Left lung (tissue), 4 donors: ENCODE measurements at regions not wholly inside any gene's neighbourhood (a gene's known extent, or its start where the extent isn't known, plus 50 kb on each side); places are given as distances from the start of the nearest gene placed in this dataset.

Experiments used
- ATAC-seq: fragments of 200-7000 bp; cut with Tn5 transposase; one replicate; pipeline ENCODE4 v1.9.1; 2020; ENCODE audit warnings: moderate library complexity
- DNase-seq, 4 donors: peaks; one replicate each; pipeline ENCODE4 v3.0.0-alpha.2; 2013 to 2020
- H3K27ac ChIP-seq, 2 donors: fragments of 200-600 bp; sonication (generic) in 1 of 2; one replicate each; pipeline versions ENCODE4 v1.5.0 to v1.8.0; 2020 to 2021
- H3K27me3 ChIP-seq, 2 donors: fragments of 200-600 bp; sonication (generic) in 1 of 2; one replicate each; pipeline versions ENCODE4 v1.5.0 to v1.8.0; 2020 to 2021
- H3K36me3 ChIP-seq, 2 donors: fragments of 200-600 bp; sonication (generic) in 1 of 2; one replicate each; pipeline versions ENCODE4 v1.5.0 to v1.8.0; 2020 to 2021
- H3K4me1 ChIP-seq, 2 donors: fragments of 200-600 bp; one replicate each; pipeline ENCODE4 v1.8.0; 2021
- H3K4me3 ChIP-seq, 2 donors: fragments of 200-600 bp; sonication (generic) in 1 of 2; one replicate each; pipeline versions ENCODE4 v1.5.0 to v1.8.0; 2020 to 2021; ENCODE audit warnings: mild to moderate bottlenecking in 1 of 2
- H3K9me3 ChIP-seq, 2 donors: fragments of 200-600 bp; sonication (generic) in 1 of 2; one replicate each; pipeline versions ENCODE4 v1.5.0 to v1.8.0; 2020 to 2021
- CTCF ChIP-seq, 2 donors: fragments of 200-600 bp; sonication (generic) in 1 of 2; IDR thresholded peaks; one replicate each; pipeline versions ENCODE4 v1.5.0 to v1.8.0; 2021; ENCODE audit warnings: antibody characterized with exemption in 2 of 2
- intact Hi-C, 2 donors: fragments of 100-400 bp; cut with DNase I; formaldehyde crosslinking; loops; one replicate each; pipeline versions ENCODE4 v1.11.2 to v1.14.2; 2022
- donor health status: DM: no; HTN: yes; CAD: no.
- donor health status: DM: no; HTN: no; CAD: no.

DNA sequence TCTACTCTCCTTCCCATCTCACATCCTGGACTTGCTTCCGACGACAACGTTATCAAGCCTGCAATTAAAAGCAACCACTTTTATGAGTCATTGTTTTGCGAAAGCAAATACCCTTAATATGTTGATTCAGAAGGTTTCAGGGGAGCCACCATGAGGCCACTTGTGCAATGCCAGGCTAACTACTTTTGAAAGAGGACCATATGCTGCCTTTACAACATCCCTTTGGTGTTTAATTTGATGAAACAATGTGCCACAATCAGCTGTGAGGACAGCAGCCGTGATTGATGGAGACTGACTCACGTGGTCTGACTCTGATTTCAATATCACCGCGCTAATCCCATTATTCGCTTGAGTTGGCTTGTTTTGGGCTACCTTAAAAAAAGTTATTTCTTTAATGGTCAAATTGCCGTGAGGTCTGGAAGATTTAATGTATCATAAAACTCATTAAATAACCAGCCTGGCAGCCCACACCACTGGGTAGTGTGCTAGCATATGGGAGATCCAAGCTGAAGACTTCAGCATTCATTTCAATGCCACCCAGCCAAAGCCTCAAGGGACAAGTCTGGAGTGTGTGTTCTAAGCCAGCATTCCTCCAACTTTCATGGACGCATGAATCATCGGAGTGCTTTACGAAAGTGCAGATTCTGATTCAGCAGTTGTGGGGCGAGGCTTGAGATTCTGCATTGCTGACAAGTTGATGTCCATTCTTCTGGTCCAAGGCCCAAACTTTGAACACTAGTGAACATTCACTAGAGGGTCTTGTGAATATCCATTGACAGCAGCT, 73.3 kb upstream of the PAXBP1 start:
- no peak for TF ChIP-seq CTCF (IDR thresholded peaks at IDR 0.05)
- Histone ChIP-seq H3K4me3 (no peak overlapping the region), H3K27me3 (peaks cover 5% of the 10 kb centered on the region in 2 donors), H3K27ac (no peak overlapping the region), H3K4me1 (no peaks in the 10 kb centered on the region), H3K36me3 (no peaks in the 10 kb centered on the region), H3K9me3 (no peaks in the 10 kb centered on the region)
- intact Hi-C loops, result loop anchor here in 1 of 2 donors (10.0 kb wide), 1 partner anchor 280 kb away; no protein-coding TSS in a partner anchor
- DNase-seq, result no peak
- peak; percentile 62 for ATAC-seq

DNA sequence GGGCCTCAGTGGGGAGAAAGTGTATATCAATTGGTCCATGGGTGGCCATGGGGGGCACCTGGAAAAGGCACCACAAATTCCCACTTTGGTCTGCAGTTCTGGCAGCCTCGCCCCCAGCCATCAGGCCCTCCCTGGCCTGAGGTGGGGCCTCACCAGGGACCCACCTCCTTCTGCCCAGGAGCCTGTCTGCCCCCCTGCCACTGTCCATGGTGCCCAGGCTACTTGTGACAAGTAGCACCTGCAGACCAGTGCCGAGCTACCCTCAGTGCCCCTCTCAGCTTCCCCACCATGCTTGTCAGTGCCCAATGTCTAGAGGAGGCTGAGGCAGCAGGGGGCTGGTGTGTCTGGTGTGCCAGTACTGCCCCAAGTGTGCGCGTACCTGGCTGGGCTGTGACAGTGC, 87.1 kb upstream of the PAXBP1 start:
- TF ChIP-seq CTCF (IDR thresholded peaks at IDR 0.05), result no peak
- Histone ChIP-seq H3K4me3 (no peak overlapping the region), H3K27ac (no peak overlapping the region), H3K9me3 (peaks cover 0 to 13% of the 10 kb centered on the region in 2 donors), H3K27me3 (no peaks in the 10 kb centered on the region), H3K4me1 (peaks cover 0 to 10% of the 10 kb centered on the region in 2 donors), H3K36me3 (no peaks in the 10 kb centered on the region)
- no peak for DNase-seq
- ATAC-seq, result no peak
- intact Hi-C loops, result no loop called here

- TF ChIP-seq CTCF (IDR thresholded peaks at IDR 0.05), result no peak
- Histone ChIP-seq H3K4me1 (peaks cover 0 to 10% of the 10 kb centered on the region in 2 donors), H3K27me3 (peaks cover 0 to 6% of the 10 kb centered on the region in 2 donors), H3K4me3 (no peak overlapping the region), H3K9me3 (peaks cover 0 to 8% of the 10 kb centered on the region in 2 donors), H3K36me3 (no peaks in the 10 kb centered on the region), H3K27ac (no peak overlapping the region)
- no peak for ATAC-seq
- intact Hi-C loops, result no loop called here
- DNase-seq, result no peak
These were observed 88.8 kb upstream of the PAXBP1 start for GRCh38 chr21:32860399-32860798.

- peak; percentile 31 for ATAC-seq
- intact Hi-C loops, result no loop called here
These were observed 90.3 kb upstream of the PAXBP1 start for GRCh38 chr21:32861866-32862265.

More at GRCh38 chr21:32861866-32862265, 90.3 kb upstream of the PAXBP1 start:
- Histone ChIP-seq H3K9me3 (peaks cover 0 to 7% of the 10 kb centered on the region in 2 donors), H3K27me3 (peaks cover 0 to 6% of the 10 kb centered on the region in 2 donors), H3K4me1 (peaks cover 0 to 10% of the 10 kb centered on the region in 2 donors), H3K4me3 (no peak overlapping the region), H3K36me3 (no peaks in the 10 kb centered on the region), H3K27ac (no peak overlapping the region)
- peak in 2 of 4 donors; percentile 51 to 65 for DNase-seq
- TF ChIP-seq CTCF (IDR thresholded peaks at IDR 0.05), result no peak
